ENCODE measurements at regions not wholly inside any gene's neighbourhood (a gene's known extent, or its start where the extent isn't known, plus 50 kb on each side); places are given as distances from the start of the nearest gene placed in this dataset.

DNA sequence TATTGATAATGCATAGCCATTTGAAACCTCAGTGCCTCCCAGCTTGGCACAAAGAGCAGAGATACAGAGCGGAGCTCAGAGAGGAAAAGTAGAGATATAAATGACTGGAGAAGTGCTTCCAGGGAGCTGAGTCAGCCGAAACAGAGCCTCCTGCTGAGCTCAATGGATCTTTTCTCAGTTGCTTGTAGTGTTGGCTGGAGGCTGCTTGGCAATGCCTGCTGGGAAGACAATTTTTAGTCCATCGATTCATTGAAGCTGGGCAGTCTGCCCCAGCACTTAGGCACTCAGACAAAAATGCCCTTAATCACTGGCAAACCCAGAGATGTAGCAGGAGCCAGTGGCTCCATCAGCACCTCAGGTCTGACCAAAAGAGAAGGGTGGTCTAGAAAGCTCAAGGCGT, 81.3 kb upstream of the SETBP1 start:
- no peak overlapping the region for H3K27ac Mint-ChIP-seq
- H3K36me3 Mint-ChIP-seq (ENCODE audit: insufficient read depth), result no peaks in the 10 kb centered on the region
- peaks cover 5 to 12% of the 10 kb centered on the region in 2 donors for H3K27me3 Mint-ChIP-seq
- no peaks in the 10 kb centered on the region for H3K4me1 Mint-ChIP-seq (ENCODE audit: low read depth in 2 of 2)
- no peak for ATAC-seq (replicated peaks)
- H3K9me3 Mint-ChIP-seq, result no peaks in the 10 kb centered on the region
- DNase-seq, result no peak
- no peak overlapping the region for H3K4me3 Mint-ChIP-seq

DNA sequence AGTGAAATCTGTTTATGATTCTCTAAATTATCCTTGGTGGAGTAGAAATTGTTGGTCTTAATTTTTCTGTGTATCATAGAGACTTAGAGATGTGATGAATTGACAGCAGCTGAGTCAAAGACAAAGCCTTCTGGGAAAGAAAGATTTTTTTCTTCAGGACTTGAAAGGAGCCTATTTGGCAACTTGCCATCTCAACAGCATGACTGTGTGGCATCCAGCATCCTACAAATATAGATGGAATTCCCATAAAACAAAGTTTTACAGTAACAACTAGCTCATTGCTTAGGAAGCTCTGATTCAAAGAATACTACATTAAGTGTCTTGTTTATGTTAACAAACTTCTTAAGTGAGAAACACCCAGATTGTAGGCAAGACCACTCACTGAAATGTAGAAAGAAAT, 79.2 kb upstream of the SETBP1 start:
- Mint-ChIP-seq H3K36me3 (ENCODE audit: insufficient read depth) (no peaks in the 10 kb centered on the region), H3K4me3 (no peak overlapping the region), H3K27me3 (peaks cover 11 to 16% of the 10 kb centered on the region in 2 donors), H3K9me3 (no peaks in the 10 kb centered on the region), H3K4me1 (ENCODE audit: low read depth in 2 of 2) (no peaks in the 10 kb centered on the region), H3K27ac (no peak overlapping the region)
- DNase-seq, result no peak
- no peak for ATAC-seq (replicated peaks)

DNA sequence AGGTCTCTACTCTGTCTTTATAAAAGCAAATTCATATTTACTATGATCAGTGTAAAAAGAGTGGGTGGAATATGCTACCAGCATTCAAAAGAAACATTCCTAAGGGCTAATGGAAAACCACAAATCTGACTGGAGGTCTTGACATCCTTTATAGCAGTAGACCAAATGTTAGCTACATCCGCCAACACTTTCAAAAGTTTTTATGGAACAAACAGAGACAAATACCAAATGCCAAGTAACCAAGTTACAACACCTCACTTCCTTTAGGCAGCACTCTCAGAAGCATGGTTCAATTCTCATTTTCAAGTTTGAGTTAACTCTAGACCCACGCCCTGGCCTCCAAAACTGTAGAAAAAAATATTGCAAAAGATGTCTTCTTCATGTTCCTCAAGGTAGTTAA, 78.3 kb upstream of the SETBP1 start:
- Mint-ChIP-seq H3K4me3 (no peak overlapping the region), H3K36me3 (ENCODE audit: insufficient read depth) (no peaks in the 10 kb centered on the region), H3K27me3 (peaks cover 19 to 20% of the 10 kb centered on the region in 2 donors), H3K9me3 (no peaks in the 10 kb centered on the region), H3K4me1 (ENCODE audit: low read depth in 2 of 2) (no peaks in the 10 kb centered on the region), H3K27ac (no peak overlapping the region)
- ATAC-seq (replicated peaks) (no peak), DNase-seq (no peak)

DNA sequence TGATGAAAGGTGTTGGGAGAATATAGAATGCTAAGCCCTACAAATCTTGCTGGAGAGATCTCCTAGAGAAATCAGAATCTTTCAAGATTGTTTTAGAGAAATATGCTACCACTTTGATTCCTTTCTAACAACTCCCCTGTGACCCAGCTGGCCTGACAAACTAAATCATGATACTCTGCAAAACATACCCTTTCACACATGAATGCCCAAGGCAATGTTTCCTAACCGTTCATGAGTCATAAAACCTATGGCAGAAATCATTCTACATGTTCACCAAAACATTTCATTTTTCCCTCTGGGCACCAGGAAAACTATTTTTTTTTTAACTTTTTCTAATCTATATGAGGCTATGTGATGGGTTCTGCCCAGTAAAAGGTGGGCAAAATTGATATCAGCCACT, 77.8 kb upstream of the SETBP1 start:
- Mint-ChIP-seq H3K4me3 (no peak overlapping the region), H3K36me3 (ENCODE audit: insufficient read depth) (no peaks in the 10 kb centered on the region), H3K9me3 (no peaks in the 10 kb centered on the region), H3K27ac (no peak overlapping the region), H3K27me3 (peaks cover 20 to 22% of the 10 kb centered on the region in 2 donors), H3K4me1 (ENCODE audit: low read depth in 2 of 2) (no peaks in the 10 kb centered on the region)
- ATAC-seq (replicated peaks), result no peak
- no peak for DNase-seq

DNA sequence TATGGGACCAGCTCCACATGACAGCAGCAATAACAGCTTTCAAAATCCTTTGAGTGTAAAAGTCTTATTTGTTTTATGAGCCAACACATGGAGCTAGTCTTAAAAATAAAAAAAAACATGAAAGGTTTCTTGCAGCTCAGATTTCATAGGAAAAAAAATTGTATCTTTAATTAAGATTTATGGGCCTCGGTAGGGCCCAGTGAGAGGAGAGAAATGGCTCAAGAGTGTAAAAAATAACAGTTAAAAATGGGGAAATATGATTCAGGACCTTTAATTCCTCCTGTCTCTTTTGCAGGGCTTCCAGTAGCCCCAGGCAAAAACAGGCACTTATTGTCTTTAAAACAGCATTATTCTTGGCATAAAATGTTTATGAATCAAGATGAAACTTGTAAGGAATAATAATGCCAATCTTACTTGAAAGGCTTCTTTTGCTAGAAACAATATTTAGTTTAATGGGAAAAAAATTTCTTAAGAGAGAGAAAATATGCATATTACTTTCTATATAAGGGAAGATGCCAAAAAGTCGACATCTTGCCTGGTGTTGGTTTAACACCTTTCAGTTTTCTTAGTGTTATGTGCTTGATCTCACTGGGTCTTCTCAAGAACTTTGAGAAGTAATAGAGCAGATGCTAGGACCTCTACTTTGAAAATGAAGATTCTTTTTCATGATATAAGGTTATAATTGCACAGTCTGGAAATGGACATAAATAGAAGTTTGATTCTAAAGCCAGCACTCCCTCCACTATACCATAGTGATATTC, 71.3 kb upstream of the SETBP1 start:
- DNase-seq (no peak), ATAC-seq (replicated peaks) (no peak)
- Mint-ChIP-seq H3K9me3 (no peaks in the 10 kb centered on the region), H3K36me3 (ENCODE audit: insufficient read depth) (no peaks in the 10 kb centered on the region), H3K27me3 (peaks cover 17 to 32% of the 10 kb centered on the region in 2 donors), H3K27ac (no peak overlapping the region), H3K4me1 (ENCODE audit: low read depth in 2 of 2) (no peaks in the 10 kb centered on the region), H3K4me3 (no peak overlapping the region)

DNA sequence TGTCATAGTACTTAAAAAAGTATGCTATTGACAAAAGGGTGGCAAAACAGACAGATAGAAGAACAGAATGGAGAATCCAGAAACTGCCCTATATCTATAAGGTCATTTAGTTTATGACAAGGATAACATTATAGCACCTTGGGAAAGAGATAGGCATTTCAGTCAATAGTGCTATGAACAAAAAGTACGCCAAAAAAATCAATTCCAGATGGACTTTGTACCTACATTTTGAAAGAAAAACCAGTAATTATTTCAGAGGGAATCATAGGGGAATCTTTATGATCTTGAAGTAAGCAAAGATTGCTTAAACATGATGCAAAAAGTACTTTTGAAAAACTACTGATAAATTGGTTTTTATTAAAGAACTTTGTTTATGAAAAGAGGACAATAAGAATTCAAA, 59.9 kb upstream of the SETBP1 start:
- H3K27ac Mint-ChIP-seq, result no peak overlapping the region
- H3K27me3 Mint-ChIP-seq, result peaks cover 27 to 28% of the 10 kb centered on the region in 2 donors
- H3K4me3 Mint-ChIP-seq, result no peak overlapping the region
- no peaks in the 10 kb centered on the region for H3K36me3 Mint-ChIP-seq (ENCODE audit: insufficient read depth)
- DNase-seq (no peak), ATAC-seq (replicated peaks) (no peak)
- no peaks in the 10 kb centered on the region for H3K9me3 Mint-ChIP-seq
- peaks cover 0 to 2% of the 10 kb centered on the region in 2 donors for H3K4me1 Mint-ChIP-seq (ENCODE audit: low read depth in 2 of 2)

DNA sequence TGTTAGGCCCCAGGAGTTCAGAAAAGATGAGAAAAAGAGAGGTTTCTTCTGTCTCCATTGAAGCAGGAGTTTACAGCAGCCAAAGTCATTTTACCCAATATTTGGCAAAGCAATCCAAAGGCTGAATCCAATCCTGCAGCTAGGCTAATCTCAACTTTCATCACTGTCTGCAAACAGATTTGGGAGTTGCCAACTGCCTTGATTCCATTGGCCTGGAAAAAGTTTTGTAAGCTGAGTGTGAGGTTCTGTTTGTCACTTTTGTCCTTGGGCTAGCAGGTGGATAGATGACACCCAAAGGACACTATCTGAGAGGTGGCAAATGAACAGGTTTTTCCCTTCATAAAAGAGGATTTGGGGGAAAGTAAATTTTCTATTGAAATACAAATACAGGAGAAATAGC, 56.6 kb upstream of the SETBP1 start:
- peaks cover 0 to 2% of the 10 kb centered on the region in 2 donors for H3K4me1 Mint-ChIP-seq (ENCODE audit: low read depth in 2 of 2)
- DNase-seq, result no peak
- H3K9me3 Mint-ChIP-seq, result no peaks in the 10 kb centered on the region
- no peak overlapping the region for H3K4me3 Mint-ChIP-seq
- no peaks in the 10 kb centered on the region for H3K36me3 Mint-ChIP-seq (ENCODE audit: insufficient read depth)
- no peak for ATAC-seq (replicated peaks)
- peak overlapping the region in 1 of 2 donors; percentile 45 for H3K27ac Mint-ChIP-seq
- peaks cover 0 to 15% of the 10 kb centered on the region in 2 donors for H3K27me3 Mint-ChIP-seq

DNA sequence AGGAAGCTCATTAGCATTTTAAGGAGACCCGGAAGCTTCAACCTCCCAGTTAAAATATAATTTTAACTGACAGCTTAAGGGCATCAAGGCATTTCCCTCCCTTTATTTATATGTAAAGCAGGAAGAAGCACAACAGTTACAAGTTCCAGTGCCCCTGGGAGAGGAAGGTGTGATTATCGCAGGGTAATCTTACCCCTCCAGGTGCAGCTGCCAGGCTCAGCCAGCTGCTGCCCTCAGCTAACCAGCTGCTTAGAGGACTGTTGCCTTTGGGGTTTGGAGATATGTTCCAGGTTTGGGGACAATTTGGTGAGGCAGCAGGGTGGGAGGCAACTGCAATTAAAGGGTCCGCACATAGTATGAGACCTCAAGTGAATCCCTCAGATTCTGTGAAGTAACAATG, 55.3 kb upstream of the SETBP1 start:
- ATAC-seq (replicated peaks) (no peak), DNase-seq (no peak)
- Mint-ChIP-seq H3K27me3 (peaks cover 0 to 9% of the 10 kb centered on the region in 2 donors), H3K9me3 (no peaks in the 10 kb centered on the region), H3K4me1 (ENCODE audit: low read depth in 2 of 2) (peaks cover 0 to 2% of the 10 kb centered on the region in 2 donors), H3K36me3 (ENCODE audit: insufficient read depth) (no peaks in the 10 kb centered on the region), H3K27ac (no peak overlapping the region), H3K4me3 (no peak overlapping the region)

DNA sequence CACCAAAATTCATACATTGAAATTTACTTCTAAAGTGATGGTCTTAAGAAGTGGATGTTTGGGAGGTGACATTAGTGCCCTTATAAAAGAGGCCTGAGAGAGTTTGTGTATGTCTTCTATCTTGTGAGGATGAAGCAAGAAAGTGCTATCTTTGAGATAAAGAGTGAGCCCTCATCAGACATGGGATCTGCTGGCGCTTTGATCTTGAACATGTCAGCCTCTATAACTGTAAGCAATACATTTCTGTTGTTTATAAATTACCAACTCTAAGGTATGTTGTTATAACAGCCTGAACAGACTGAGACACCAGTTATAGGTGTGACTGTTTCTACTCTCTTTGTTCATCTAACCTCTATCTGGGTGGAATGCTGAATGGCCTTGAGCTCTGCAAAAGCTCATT, 54.5 kb upstream of the SETBP1 start:
- ATAC-seq (replicated peaks), result no peak
- peaks cover 0 to 9% of the 10 kb centered on the region in 2 donors for H3K27me3 Mint-ChIP-seq
- H3K4me1 Mint-ChIP-seq (ENCODE audit: low read depth in 2 of 2), result peaks cover 0 to 2% of the 10 kb centered on the region in 2 donors
- no peak overlapping the region for H3K27ac Mint-ChIP-seq
- no peaks in the 10 kb centered on the region for H3K36me3 Mint-ChIP-seq (ENCODE audit: insufficient read depth)
- H3K9me3 Mint-ChIP-seq, result no peaks in the 10 kb centered on the region
- no peak overlapping the region for H3K4me3 Mint-ChIP-seq
- no peak for DNase-seq

DNA sequence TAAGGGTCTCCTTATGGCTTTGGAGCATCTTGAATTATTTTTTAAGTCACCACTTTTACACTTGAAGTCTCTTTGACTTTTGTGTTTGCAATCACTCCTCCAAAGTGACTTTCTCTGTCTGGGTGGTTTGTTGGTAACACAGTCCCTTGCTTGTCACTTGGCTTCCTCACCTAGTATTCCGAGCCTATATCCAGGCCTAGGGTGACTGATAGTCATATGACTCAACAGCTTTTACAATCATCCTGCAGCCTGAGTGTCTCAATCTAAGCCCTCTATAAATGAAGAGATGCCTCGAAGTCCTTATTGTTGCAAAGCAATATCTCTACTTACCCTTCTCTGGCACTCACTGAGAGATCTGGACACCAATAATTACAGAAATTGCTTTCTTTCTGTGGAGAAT, 53.9 kb upstream of the SETBP1 start:
- Mint-ChIP-seq H3K36me3 (ENCODE audit: insufficient read depth) (no peaks in the 10 kb centered on the region), H3K4me1 (ENCODE audit: low read depth in 2 of 2) (peaks cover 0 to 2% of the 10 kb centered on the region in 2 donors), H3K27me3 (peaks cover 0 to 9% of the 10 kb centered on the region in 2 donors), H3K9me3 (no peaks in the 10 kb centered on the region), H3K27ac (no peak overlapping the region), H3K4me3 (no peak overlapping the region)
- DNase-seq (no peak), ATAC-seq (replicated peaks) (no peak)

DNA sequence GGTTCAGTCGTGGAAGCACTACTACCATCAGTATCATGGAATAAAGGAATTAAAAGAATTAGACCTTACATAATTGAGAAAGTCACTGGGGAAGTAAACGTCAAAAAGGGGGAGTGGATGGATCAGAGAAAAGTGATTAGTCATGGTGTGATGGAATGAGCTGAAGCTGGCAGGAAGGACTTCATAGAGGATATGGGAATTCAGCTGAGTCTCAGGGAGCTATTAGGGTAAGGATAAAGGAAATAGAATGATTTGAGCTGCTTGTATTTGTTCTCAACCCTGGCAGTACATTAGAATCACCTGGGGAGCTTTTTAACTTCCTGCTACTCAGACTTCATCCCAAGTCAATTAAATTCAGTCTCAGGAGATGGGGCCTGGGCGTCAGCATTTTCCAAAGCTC, 53.4 kb upstream of the SETBP1 start:
- H3K4me3 Mint-ChIP-seq, result no peak overlapping the region
- H3K36me3 Mint-ChIP-seq (ENCODE audit: insufficient read depth), result no peaks in the 10 kb centered on the region
- peaks cover 0 to 9% of the 10 kb centered on the region in 2 donors for H3K27me3 Mint-ChIP-seq
- DNase-seq (no peak), ATAC-seq (replicated peaks) (no peak)
- H3K27ac Mint-ChIP-seq, result no peak overlapping the region
- peaks cover 0 to 2% of the 10 kb centered on the region in 2 donors for H3K4me1 Mint-ChIP-seq (ENCODE audit: low read depth in 2 of 2)
- H3K9me3 Mint-ChIP-seq, result no peaks in the 10 kb centered on the region

DNA sequence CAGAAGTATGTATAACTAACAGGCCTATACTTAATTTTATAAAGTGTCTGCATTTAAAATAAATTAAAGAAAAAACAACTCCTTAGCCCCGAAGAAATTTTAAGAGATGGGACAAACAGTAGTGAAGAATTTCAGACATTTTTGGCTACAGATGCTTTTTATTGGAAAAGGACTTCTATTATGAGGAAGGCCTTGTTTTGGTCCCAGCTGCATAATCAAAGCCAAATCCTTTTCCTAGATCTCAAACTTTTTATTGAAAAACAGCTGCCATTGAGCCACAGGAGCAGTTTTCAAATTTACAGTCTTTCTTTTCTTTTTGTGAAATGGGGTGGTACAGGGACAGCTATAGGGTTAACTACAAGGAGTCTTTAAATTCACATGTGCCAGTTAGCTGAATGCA, 51.3 kb upstream of the SETBP1 start:
- peaks cover 8 to 9% of the 10 kb centered on the region in 2 donors for H3K27me3 Mint-ChIP-seq
- no peaks in the 10 kb centered on the region for H3K9me3 Mint-ChIP-seq
- no peak overlapping the region for H3K27ac Mint-ChIP-seq
- peaks cover 0 to 2% of the 10 kb centered on the region in 2 donors for H3K4me1 Mint-ChIP-seq (ENCODE audit: low read depth in 2 of 2)
- H3K4me3 Mint-ChIP-seq, result no peak overlapping the region
- DNase-seq, result no peak
- no peaks in the 10 kb centered on the region for H3K36me3 Mint-ChIP-seq (ENCODE audit: insufficient read depth)
- no peak for ATAC-seq (replicated peaks)

DNA sequence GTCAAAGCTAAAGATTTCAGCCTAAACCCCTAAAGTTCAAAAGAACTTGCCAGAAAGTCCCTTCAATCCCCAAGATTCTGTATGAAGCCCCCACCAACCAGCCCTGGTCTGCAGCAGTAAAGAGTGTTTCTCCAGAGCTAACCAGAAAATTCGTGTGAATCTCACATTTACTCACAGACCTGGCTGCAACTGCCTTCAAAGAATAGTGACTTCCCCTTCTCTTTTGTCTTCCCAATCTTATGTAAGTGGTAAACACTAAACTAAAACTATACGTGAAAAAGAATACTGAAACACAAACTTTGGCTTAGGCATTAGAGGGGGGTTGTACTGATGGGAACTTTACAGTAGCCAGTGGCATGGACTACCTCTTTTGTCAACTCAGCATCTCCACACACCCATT, 50.6 kb upstream of the SETBP1 start:
- Mint-ChIP-seq H3K9me3 (no peaks in the 10 kb centered on the region), H3K4me3 (no peak overlapping the region), H3K4me1 (ENCODE audit: low read depth in 2 of 2) (peaks cover 0 to 2% of the 10 kb centered on the region in 2 donors), H3K36me3 (ENCODE audit: insufficient read depth) (no peaks in the 10 kb centered on the region), H3K27me3 (peaks cover 8 to 9% of the 10 kb centered on the region in 2 donors), H3K27ac (no peak overlapping the region)
- ATAC-seq (replicated peaks) (no peak), DNase-seq (no peak)
